ENCODE measurements at regions not wholly inside any gene's neighbourhood (a gene's known extent, or its start where the extent isn't known, plus 50 kb on each side); places are given as distances from the start of the nearest gene placed in this dataset.
"Not testable (repeated sequence)": the region's sequence is repeated elsewhere in the genome, so short reads cannot be mapped to it uniquely, and the experiment has no call there.

DNA sequence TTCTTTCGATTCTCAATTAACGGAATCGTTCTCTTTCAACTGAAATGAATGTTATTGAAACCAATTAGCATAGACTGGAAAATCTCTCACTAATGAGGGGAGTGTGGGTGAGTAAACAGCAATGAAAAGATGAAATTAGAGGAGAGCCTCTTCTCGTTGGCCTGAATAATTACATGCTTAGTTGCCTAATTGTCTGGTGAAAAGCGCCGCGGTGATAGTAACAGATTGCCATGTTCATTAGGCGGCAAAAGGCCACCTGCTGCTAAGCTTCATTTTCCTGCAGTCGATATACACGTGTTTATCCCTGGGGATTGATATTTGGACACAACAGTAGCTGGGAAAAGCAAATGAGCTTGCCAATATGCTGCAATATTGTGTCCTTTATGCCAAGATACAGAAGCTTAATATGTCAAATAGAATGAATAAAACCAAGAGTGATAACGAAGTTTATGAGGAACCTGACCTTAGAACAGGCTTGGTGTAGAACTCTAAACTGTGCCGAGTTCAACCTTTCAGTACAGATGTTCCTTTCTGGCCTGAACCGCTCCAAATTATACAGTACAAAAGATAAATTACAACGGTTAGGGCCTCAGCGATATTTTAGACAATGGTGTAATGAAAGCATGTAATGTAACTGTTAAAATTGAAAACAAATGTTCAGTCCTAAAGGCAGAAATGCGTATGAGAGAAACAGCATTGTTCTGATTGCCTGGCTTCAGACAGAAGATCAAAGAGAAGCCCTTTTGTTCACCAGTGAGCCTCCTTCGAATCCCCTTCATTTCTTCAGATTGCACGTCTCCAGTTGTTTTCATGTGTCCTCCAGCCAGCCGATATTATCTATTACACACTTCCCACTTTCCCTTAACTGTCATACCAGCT lies 185.2 kb downstream of the SHOX2 start:
- DNase-seq: no peak

DNA sequence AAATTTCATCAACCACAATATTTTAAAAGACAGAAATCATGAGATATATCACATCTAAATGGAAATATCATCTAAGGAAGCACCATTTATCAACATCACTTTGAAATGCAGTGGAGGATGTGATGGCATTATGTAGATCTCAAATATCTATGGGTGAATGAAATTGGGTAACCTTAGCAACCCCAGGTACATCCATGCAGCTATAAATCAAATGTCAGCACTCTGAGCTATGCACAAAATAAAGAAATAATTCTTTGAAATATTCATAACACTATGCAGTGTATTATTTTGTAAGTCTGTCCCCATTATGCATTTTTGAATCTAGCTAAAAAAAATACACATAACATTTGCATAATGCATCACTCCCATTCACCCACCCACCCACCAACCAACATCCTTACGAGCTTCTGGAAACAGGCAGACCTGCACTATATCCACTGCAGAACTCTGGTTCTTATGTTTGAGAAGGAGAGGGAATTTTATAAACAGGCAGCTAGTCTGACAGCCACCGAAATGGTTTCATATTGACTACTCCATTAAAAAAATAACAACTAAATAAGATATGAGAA lies 186.8 kb downstream of the SHOX2 start:
- DNase-seq: no peak

- no peak for DNase-seq
Observed at GRCh38 chr3:157918402-157918801, 187.8 kb downstream of the SHOX2 start.

DNA sequence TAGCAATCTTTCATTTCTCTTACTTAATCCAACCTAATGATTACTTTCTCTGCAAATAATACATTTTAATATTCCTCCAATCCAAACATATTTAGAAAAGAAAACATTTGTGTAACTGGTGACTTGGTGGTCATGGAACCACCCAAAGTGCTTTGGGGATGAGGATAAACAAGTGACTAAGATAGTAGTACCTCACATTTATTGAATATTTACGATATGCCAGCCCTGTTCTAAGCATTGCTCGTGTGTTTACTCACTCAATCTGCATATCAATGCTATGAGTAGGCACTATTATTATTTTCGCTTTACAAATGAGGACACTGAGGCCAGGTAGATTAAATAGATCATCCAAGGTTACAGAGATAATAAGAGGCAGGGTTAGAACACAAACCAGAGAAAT lies 189.5 kb downstream of the SHOX2 start:
- DNase-seq: no peak

DNA sequence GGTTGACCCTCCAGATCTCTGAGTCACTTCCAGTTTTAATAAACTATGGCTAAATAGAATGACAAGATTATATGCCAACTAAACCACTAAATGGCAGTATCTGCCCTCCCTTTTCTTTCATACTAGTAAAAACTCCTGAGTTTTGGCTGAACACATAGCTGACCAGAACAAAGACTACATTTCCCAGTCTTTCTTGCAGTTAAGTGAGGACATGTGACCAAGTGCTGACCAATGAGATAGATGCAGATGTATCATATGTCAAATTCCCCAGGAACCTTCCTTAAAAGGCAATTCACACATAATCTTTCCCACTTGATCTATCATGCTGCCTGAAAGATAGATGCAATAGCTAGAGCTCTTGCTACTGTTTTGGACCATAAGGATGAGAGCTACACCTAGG lies 191.3 kb downstream of the SHOX2 start:
- no peak for DNase-seq

DNA sequence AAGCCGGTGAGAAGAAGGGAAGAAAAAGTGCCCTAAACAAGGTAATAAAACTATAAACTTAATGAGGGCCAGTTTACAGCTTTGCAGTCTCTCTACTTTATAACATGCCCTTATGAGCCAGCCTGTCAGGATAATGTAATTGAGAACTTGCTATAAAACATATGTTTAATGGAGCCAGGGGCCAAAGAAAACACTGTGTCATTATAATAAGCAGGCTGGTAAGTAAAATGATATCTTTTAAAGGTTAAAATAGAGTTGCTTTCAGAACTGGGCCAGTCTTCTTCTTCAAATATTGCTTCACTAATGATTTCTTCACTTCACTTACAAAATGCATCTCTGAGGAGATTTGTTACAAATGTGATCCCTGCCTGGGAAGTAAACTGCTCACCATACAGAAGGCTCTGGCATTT lies 192.5 kb downstream of the SHOX2 start:
- DNase-seq: no peak

DNA sequence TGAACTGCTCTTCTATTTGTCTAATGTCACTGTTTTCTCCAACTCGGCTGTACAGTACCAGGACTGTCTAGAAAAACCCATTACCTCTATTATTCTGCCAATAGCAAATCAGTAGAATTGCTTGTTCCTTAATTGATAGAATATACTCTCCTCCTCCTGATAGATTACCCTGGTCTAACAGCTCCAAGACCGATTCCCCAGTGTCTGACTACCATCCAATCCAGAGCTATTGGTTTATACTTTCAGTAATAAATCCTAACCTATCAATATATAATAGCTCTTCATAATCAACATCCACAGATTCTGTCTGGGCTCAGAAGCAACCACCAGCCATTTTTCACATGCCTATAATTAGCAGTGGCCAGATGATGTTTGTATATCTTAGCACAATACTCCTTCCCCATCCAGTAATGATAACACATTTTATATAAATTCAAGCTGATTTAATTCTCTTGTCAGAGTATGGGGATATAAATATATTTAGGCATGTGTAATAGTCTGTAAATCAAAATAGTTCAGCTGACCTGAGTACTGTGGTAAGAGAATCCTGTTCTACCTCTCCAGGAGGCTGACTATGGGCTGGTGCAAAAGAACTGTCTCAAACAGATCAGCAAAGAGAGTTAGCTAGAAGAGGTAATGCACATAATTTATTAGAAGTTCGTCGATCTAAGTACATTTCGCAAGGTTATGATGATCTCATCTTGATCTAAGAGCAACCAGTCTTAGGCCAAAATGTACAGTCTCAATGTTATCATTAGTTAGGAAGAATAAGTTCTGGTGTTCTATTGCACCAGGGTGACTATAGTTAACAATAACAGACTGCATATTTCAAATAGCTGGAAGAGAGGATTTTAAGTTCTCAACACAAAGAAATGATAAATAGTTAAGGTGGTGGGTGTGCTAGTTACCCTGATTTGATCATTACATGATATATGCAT lies 193.4 kb downstream of the SHOX2 start:
- no peak for DNase-seq

DNA sequence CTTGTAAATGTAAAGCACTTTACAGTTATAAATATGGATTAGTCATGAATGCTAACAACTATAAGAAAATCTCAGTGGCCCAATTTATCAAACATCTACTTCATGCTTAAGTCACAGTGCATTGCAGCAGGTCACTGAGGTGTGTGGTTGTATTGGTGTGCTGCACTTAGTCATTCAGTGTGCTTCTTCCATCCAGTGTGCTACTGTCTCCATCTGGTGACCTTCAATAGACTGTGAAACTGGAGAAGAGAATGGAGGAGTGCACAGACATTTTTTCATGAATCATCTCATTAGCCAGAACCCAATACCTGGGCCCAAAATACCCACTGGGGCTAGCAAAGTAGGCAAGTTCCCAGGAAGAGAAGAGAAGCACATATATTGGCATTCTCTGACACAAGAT lies 199.6 kb downstream of the SHOX2 start:
- DNase-seq: no peak

- DNase-seq: no peak
Observed at GRCh38 chr3:157905885-157906284, 200.3 kb downstream of the SHOX2 start.

DNA sequence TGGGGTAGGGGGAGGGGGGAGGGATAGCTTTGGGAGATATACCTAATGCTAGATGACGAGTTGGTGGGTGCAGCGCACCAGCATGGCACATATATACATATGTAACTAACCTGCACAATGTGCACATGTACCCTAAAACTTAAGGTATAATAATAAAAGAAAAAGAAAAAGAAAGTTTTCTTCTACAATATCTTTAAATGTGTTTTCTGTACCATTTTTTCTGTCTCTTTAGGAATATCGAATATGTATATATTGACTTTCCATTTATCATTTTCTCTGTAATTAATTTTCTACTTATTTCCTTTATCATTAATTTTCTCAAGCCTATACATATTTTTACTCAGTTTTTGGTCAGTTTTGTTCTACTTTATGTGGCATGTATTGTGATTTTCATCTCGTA lies 203.5 kb downstream of the SHOX2 start:
- not testable (repeated sequence) for DNase-seq

DNA sequence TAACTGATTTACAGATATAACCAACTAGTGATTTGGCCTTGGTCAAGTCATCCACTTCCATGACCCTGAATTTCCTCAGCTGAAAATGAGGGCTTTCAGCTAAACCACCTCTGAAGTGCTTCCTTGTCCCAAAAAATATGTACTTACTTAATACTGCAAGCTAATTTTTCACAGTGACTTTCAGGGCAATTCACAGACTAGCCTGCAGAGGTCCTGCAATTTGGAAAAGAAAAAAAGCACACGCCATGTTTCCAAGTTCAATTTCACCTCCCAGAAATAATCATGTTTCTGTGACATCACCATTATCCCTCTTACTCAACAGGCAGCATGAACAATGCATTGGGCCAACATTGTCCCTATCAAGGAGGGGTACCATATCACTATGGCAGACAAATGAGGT lies 218.2 kb downstream of the SHOX2 start:
- DNase-seq: no peak

- no peak for DNase-seq
Observed at GRCh38 chr3:157876556-157876955, 229.7 kb downstream of the SHOX2 start.

- DNase-seq: no peak
Observed at GRCh38 chr3:157872902-157873301, 233.3 kb downstream of the SHOX2 start.

DNA sequence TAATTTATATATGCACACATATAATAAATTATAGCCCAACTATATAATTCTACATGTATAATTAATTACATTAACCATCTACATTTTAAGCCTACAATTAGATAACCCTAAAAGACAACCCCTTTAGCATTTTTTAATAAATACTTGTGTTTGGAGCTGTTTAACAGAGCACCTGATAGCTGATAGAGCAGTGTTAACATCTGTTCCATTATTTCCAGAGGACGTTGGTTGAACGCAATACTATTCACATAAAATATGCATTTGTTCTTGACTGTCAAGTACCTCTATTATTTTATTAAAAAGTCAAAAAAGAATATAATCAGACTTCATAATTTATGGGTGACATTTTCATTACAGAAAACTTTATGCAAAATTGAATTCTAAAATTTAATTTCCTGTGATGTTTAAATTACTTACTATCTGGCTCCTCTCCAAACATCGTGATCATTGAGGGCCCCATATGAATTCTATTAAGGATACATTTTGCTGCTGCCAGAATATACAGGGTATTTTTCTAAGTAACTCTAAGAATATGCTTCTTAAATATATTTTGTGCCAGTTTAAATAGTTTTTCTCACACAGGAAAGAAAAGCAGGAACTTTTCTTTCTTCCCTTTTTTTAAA lies 234.3 kb downstream of the SHOX2 start:
- no peak for DNase-seq

DNA sequence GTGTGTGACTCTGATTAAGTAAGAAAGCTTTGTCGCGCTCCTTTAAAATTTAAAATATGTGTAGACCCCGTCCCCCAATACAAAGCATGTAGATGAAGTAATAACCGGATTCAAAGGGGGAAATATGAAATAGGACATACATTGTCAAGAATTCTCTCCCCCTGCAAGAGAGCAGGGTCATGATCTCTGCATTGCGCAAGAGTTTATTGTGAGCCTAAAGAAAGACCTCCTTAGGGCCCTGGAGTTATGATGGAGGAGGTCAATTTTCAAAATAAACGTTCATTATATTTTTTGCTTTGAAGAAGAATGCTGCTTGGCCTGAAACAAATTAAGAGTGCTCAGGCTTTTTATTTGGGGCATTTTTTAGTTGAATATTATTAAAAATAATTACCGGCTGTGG lies 235.0 kb downstream of the SHOX2 start:
- DNase-seq: no peak

DNA sequence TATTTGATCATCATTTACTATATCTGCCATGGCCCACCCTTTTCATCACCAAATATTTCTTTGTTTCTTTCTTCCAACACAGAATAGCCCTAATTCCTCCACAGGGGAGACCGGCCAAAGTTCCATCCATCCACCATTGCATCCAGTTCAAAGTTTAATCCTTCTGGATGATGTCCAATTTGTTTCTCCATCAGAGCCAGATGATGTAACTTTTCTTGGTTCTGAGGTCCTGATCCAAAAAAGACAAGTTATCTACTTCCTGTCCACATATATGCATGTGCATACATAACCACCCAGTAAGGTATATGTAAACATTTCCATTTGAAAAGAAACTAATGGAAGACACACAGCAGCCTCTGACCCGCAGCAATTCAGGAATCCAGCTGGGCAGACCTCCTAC lies 237.3 kb downstream of the SHOX2 start:
- DNase-seq: no peak

DNA sequence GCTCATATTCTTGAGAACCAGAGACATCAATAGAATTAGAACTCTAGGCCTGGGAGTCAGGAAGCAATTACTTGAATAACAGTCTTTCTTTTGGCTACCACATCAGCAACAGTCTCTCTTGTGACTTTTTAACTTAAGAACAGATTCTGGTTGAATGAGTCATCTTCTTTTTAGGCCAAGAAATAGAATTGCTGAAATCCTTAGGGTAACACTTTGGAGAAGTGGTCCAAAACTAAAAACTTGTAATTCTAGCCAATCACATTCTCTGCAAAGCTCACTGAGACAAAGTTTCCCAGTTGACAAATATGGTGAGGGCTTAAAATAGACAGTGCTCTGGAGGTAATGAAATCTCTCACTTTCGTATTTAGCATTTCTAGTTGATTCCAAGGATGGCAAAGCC lies 238.0 kb downstream of the SHOX2 start:
- DNase-seq: no peak

DNA sequence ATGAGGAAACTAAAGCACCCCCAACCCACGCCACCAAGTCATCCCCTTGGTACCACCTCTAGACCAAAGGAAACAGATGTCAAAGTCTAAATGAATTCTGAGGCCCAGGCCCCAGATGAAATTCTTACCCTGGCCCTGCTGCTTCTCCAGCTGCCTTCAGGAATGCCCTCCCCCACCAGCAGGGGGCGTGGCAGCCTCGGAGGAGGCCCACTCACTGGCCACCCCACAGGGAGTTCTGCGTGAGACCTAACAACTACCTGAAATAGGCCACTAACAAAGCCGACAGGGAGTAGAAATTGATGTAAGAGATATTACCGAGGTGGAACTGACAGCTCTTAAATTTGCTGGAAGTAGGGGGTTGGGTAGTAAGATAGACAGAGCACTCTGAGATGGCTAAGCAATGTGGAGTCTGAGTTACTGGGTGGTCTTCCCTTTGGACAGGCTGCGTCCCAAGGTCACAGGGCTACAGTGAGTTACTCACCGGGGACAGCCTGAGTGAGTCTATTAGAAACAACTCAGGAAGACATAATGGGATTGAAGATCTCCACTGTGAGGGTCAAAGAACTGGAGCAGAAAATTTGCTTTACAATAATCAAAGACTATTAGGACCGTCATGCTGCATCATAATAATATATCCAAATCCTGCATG lies 240.7 kb downstream of the SHOX2 start:
- DNase-seq: no peak

GRCh38 chr3:157861076-157861765 lies 245.0 kb downstream of the SHOX2 start:
- DNase-seq: no peak

DNA sequence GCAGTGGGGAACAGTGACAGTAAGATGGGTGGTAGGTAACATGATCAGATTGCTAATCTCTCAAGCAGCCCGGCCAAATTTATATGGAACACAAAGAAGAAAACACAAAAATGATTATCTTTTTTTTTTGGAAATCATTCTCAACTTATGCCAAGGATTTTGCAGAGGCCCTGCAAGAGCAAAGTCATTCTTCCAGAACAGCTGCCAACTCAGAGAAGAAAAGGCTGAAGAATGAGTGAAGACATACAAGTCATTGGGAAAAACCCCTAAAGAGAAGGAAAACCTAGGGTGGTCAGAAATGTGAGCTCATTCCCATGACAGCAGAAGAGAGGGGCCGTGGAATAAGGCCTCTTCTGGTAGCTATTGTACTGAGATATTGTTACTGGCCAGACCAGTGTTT lies 246.7 kb downstream of the SHOX2 start:
- DNase-seq: no peak

- no peak for DNase-seq
Observed at GRCh38 chr3:157858821-157859220, 247.4 kb downstream of the SHOX2 start.

GRCh38 chr3:157857440-157857839 lies 248.8 kb downstream of the SHOX2 start:
- no peak for DNase-seq
